IPS-18c (cell line): ENCODE measurements at regions not wholly inside any gene's neighbourhood (a gene's known extent, or its start where the extent isn't known, plus 50 kb on each side); places are given as distances from the start of the nearest gene placed in this dataset.

Experiments
- H3K4me3 ChIP-seq: 2 replicates; pipeline ENCODE4 v1.7.0; 2013; ENCODE audit warnings: low read depth, mild to moderate bottlenecking, low read length, moderate library complexity; ENCODE audit not compliant: insufficient read depth
- H3K9me3 ChIP-seq: one replicate; pipeline ENCODE4 v1.6.1; 2013; ENCODE audit warnings: mild to moderate bottlenecking, low read length, moderate library complexity; ENCODE audit not compliant: control insufficient read depth, insufficient read depth

DNA sequence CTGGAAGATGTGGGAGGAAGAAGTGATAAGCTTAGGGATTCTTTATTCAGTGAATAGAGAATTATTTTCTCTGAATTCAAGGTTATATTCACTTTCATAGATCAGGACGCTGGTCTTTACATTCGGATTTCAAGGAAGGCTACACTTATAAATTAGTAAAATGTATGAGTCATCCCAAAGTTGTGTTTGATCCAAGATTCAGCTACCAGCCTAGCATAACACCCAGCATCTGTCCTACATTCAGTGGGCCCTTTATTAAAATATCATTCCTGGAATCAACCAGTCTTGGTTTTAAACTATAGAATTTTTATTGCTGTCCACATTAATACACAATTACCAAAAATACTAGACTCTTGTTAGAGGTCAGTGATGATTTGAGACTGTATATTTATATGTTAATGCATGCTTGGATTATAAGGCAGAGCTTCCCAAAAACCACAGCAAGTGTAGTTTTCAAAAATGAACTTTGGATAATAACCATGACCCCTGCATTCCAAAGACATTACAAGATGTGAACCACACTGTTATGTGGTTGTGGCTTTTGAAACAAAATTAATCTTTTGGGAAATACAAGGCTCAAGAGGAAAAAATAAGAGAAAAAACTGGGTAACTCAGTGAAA, 210.7 kb upstream of the CNR1 start:
- no peak overlapping the region for H3K4me3 ChIP-seq
- no peaks in the 10 kb centered on the region for H3K9me3 ChIP-seq

DNA sequence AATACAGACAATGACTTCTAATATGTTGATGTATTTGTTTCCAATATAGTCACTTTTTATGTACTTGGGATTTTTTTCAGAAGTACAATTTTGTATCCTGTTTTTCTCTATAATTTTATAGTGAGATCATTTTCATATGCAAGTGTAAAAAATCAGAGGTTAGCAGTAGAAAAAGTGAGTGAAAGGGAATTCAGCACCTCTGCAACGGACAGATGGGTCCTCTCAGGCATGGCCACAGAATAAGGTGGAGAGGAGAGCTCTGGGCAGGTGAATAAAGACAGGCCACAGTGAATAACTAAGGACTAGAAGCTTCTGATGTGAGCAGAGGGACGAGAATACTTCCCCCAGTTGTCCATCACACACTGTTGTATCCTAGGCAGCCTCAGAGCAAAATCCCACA, 210.1 kb upstream of the CNR1 start:
- H3K4me3 ChIP-seq, result no peak overlapping the region
- H3K9me3 ChIP-seq, result no peaks in the 10 kb centered on the region

DNA sequence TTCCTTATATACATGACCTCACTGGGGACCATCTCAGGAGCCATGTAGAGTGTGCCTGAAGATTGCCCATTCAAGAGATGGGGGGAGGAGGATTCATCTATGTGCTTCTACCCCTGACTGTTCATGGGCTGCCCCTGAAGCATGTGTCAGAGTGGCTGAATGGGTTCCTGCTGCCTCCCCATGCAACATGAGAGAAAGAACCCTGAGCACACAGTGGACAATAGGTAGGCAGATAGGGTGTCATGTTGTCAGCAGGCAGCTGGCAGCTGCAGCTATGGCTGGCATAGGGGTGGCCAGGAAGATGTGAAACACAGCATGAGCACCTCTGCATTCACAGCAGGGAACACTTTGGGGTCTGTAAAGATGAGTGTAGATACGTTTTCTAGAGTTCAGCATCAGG, 208.4 kb upstream of the CNR1 start:
- no peaks in the 10 kb centered on the region for H3K9me3 ChIP-seq

DNA sequence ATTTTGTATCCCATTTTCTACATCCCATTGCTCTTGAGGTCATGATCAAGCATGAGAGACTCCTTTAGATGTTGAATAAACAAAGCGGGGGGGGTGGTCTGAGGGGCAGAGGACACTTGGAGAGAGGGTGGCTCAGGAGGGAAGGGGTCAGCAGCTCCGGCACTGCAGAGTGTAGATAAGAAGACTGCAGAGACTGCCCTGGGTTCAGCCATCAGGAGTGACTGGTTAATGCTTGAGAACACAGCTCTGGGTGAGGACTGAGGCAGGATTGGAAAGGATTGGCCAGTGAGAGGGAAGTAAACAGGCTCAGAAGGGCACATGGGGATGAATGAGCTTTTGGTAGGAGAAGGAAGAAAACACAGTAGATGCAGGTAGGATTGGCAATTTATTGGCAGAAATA, 205.3 kb upstream of the CNR1 start:
- Histone ChIP-seq H3K9me3 (no peaks in the 10 kb centered on the region), H3K4me3 (no peak overlapping the region)

More for the DNA sequence above, 208.4 kb upstream of the CNR1 start:
- H3K4me3 ChIP-seq, result no peak overlapping the region

DNA sequence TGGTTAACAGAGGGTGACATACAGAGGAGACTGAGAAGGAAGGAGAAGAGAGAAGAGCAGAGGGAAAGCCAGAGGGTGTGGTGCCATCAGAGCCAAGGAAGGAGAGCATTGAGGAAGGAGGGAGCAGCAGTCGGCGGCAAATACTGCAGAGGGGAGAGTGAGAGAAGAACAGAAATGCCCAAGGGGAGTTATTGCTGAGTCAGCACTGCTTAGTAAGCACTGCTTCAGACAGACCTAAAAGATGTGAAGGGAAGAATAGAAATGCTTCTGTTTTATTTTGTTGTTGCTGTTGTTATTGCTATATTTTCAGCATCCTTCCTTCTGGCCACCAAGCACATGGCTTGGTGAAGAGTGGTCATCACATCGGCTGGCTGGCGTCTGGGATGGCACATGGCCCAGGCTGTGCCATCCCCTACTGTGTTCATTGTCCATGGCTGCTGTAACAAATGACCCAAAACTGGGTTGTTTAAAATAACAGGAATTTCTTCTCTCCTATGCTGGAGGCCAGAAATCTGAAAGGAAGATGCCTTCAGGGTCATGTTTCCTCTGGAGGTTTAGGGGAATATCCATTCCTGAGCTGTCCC, 204.1 kb upstream of the CNR1 start:
- H3K4me3 ChIP-seq, result no peak overlapping the region

DNA sequence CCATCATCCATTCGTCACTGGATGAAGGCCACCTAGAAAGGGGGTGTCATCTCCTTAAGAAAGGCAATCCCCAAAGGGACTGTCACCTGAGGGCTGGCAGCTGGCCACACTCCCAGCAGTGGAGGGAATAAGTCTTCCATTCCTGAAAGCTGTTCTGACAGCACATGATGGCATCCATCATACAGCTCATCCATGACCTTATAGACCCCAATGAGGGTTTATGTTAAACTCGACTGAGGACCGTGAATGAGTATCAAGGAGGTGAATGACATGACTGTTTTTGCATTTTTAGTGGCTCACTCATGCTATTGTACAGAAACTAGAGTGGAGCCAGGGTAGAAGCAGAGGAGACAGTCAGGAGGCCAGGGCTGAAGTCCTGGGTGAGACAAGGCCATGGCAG, 203.1 kb upstream of the CNR1 start:
- H3K4me3 ChIP-seq, result no peak overlapping the region
- H3K9me3 ChIP-seq, result no peaks in the 10 kb centered on the region

More for the DNA sequence above, 204.1 kb upstream of the CNR1 start:
- H3K9me3 ChIP-seq, result no peaks in the 10 kb centered on the region

DNA sequence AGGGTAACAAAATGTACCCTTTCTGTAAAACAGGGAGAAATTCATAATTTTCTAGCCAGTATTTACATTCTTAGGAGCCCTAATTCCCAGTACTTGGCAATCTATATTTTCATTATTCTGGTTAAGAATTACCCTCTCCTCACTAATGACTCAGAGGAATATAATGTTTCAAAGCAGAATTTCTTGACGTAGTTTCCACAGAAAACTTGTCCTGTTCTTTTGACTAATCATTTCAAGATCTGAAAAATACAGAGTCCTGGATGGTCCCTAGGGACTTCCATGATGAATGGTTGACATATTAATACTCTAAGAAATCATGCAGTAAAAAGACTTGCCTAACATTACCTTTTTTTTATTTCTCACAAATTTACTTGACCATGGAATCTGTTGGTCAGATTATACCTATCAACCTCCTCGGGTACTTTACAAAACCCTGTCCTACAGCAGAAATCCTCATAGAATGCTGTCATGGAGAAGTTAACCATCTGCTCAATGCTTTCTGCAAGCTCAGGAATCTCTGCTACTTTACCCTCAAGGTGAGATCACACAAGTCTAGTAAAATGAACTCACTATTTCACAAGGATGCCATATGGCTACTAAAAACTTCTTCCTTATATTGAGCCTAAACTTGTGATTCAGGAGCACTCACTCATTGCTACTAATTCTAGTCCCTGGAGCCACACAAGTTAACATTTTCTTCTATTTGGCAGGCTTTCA, 202.1 kb upstream of the CNR1 start:
- H3K9me3 ChIP-seq, result no peaks in the 10 kb centered on the region

DNA sequence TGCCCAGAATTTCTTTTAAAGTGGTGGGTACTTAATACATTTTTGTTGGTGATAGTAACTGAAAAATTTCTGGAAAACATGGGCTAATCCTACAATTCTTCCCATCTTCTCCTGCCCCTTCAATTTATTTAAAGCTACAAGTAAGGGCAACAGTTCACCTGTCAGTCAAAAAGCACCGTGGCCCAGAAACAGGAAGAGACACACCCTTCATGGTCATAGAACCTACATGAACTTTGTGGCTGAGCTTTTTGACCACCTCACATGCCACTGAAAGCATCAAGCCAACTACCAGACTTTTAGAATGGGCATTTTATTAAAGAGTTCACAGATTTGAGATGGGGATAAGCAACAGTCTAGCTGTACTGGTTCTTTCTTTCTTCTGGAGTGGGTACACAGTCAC, 201.1 kb upstream of the CNR1 start:
- no peak overlapping the region for H3K4me3 ChIP-seq
- no peaks in the 10 kb centered on the region for H3K9me3 ChIP-seq

More for the DNA sequence above, 202.1 kb upstream of the CNR1 start:
- H3K4me3 ChIP-seq, result no peak overlapping the region

DNA sequence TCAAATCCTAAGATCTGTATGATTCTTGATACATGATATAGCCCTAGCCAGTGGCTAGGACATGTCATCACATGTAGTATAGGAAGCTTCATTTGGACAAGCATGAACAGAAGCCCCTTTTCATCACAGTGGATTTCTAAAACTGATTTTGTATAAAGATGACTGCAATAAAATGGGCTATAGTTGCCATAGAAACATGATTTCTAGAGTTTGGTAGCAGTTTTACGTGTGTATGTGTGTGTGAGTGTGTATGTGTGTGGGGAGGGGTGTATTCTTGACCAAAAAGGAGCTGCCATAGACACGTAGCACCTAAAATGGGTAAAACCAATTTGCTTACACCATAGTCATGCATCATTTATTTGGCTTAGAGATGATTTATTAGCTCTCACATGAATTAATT, 200.5 kb upstream of the CNR1 start:
- Histone ChIP-seq H3K4me3 (no peak overlapping the region), H3K9me3 (no peaks in the 10 kb centered on the region)

DNA sequence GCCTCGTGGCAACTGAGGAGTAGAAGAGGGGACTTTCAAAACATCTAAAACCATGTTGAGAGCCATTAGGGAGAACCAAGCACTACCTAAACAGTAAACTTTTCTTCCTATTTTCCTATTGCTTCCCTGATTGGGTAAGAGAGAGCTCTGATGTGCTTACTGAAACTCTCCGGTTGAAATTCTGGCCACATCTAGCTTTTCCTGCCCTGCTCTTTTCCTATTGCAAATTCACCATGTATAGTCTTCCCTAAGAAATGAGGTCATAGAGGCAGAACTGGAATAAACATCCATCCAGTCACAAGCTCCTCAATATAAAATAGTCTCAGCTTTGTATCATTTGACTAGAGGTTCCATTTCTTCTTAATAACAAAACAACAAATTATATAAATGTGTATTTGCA, 199.5 kb upstream of the CNR1 start:
- no peaks in the 10 kb centered on the region for H3K9me3 ChIP-seq
- no peak overlapping the region for H3K4me3 ChIP-seq

DNA sequence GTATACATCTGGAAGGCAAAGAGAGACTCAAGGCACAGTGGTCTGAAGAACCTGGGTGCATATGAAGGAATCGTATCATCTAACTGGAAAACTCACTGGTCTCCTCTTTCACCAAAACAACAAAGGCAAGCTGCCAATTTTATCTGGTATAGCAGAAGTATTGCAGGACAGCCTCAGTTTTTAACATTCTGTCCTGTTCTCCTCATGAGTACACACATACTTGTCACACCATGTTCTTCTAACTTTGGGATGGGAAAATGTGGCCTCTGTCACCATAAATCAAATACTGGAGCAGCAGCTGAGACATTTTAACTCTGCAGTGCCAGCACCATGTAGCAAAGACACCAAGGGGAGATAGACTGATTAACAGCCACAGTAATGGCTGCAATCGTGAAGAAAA, 199.1 kb upstream of the CNR1 start:
- Histone ChIP-seq H3K9me3 (no peaks in the 10 kb centered on the region), H3K4me3 (no peak overlapping the region)

DNA sequence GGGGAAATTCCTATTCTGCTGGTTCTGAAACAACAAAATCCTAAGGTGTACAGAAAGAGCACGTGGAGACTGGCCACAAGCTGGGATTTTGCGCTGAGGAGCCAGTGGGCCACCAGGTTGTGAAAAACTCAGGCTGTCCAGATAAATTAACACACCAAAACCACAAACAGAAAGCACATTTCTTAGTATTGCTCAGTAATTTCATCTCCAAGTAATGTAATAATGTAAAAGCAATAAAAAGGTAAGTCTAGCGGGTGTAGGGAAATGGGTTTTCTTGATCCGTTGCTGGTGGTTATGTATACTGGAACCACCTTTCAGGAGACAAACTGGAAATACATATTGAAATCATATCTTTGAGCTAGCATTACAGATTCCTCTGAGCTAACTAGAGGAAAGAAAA, 195.6 kb upstream of the CNR1 start:
- Histone ChIP-seq H3K4me3 (no peak overlapping the region), H3K9me3 (no peaks in the 10 kb centered on the region)

DNA sequence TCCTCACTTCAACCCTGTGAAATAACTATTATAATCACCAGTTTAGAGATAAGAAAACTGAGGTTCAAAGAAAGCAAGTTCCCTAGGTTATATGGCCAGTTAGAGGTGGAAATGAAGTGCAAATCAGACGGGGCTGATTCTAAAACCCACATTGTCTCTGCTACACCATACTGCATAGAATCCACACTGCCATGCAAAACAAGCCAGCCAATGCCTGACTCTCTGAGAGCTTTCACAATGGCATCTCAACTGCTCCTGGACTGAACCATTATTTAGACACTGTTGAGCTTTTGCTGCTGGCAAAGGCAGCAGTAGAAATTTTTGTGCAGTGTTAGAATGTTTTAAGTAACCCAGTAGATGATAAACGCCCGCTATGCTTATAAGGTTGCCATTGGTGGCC, 195.2 kb upstream of the CNR1 start:
- no peak overlapping the region for H3K4me3 ChIP-seq

DNA sequence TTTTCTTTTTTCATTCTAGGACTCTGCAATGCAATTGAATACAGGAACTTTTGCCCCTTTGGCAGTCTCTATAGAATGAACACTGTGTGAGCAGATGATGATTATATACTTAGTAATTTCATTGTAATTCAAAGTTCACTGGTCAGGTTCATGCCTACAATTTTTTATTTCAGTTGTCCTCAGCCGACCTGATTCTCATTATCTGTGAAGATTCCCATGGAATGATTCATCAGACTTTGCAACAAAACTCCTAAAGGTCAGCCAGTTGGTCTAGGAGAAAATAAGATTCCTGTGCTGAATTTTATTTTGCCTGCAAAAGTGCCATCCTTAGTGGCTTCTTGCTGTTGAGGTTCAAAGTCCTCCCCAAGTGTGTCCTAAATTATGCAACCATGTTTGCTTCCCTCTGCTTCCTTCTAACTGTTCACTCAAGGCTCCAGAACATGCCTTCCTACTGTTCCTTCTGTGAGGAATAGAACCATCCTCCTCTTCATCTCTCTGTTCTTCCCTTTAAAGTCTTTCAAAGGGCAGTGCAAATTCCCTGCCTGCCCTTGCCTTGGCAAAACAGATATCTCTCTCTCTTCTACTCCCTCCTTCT, 194.2 kb upstream of the CNR1 start:
- Histone ChIP-seq H3K9me3 (no peaks in the 10 kb centered on the region), H3K4me3 (no peak overlapping the region)

More for the DNA sequence above, 195.2 kb upstream of the CNR1 start:
- H3K9me3 ChIP-seq, result no peaks in the 10 kb centered on the region

DNA sequence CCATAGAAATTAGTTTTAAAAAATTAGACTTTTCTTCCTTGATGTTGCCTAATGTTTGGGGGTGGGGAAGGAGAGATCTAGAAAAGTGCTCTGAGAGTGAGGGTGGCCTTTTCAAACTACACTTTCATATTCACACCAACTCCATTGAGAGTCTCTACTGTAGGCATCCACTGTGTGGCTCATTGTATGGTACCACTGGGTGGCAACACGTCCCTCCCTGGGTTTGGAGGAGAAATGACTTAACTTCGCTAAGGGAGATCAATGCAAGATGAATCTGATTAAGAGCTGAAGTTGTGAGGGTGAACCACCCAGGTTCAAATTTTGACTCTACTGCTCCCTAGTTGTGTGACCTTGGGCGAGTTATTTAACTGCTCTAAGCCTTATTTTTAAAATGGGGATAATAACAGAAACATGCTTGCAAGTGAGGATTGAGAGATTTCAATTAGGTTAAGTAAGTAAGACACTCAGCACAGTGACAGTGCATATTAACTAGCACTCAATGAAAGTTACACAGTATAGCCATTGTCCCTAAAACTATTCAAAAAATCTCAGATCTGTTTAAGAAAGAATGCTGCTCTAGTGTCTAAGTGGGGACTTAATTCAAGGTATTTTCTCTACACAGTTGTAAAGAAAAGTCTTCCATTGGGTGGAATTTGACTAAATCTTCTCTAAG, 193.5 kb upstream of the CNR1 start:
- no peaks in the 10 kb centered on the region for H3K9me3 ChIP-seq
- H3K4me3 ChIP-seq, result no peak overlapping the region

DNA sequence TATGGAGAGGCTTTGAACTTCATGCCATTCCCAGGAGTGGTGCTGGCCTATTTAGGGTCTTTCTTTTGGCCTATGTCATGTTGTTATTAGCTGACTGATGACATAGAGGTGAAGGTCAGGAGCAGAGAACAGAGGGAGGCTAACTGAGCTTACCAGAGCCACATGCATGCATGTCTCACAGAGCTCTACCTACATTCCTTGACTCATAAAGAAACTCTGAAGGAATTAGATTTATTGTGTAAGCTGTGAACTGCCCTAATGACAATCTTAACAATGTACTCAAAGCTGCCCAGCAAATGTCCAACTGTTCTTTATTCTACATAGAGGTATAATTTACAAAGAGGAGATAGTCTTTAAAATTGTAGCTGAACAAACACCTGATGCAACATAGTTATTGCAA, 192.7 kb upstream of the CNR1 start:
- no peak overlapping the region for H3K4me3 ChIP-seq
- H3K9me3 ChIP-seq, result no peaks in the 10 kb centered on the region

DNA sequence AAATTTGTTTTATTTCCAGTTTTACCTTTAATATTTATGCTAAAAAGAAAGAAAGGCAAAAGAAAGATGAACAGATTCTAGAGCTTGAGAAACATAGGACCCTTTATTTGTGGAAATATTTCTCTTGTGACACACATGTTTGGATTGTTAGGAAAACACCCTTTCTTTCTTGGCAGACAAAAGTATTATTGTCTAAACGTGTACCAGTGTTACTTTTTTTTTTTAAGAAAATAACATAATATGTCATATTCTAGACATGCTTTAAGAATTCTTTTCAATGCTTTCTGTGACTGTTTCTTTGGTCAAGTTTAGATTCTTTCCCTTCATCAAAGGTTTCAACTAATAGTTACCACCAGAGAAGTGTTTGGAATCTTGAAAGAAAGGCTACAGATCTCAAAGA, 183.4 kb upstream of the CNR1 start:
- H3K4me3 ChIP-seq, result no peak overlapping the region
- H3K9me3 ChIP-seq, result no peaks in the 10 kb centered on the region

DNA sequence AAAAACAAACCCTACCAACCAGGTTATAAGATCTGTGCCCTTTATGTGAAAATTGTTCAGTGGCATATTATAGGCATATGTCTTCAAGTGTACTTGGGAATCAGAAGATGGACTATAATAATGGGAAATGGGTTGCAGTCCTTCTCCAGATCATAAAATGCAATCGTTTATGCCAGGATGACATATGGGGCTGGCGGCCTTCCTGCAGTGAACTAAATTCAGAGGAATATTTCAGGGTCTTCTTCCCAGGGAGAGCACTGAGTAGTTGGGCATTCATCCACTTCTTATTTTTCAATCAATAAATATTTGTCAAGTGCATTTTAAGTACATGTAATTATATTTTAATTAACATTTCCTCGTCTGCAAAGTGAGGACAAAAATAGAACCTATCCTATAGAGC, 176.2 kb upstream of the CNR1 start:
- no peak overlapping the region for H3K4me3 ChIP-seq
- peaks cover 2% of the 10 kb centered on the region for H3K9me3 ChIP-seq
